Suprapubic skin (tissue), 3 donors: ENCODE measurements at regions not wholly inside any gene's neighbourhood (a gene's known extent, or its start where the extent isn't known, plus 50 kb on each side); places are given as distances from the start of the nearest gene placed in this dataset.

Source experiments
- POLR2A ChIP-seq, 2 donors: fragments of 450-650 bp; IDR thresholded peaks; one replicate each; pipeline ENCODE4 v1.6.1; 2017; ENCODE audit warnings: antibody characterized with exemption in 2 of 2, mild to moderate bottlenecking in 2 of 2, moderate library complexity in 2 of 2
- TF ChIP-seq, protein P1 (sequence below), 2 donors: fragments of 200-600 bp in 1 of 2; fragments of 450-650 bp in 1 of 2; sonication (generic) in 1 of 2; IDR thresholded peaks; one replicate each; pipeline ENCODE4 v1.5.1; 2016 to 2019; ENCODE audit warnings: antibody characterized with exemption in 2 of 2, mild to moderate bottlenecking in 1 of 2, moderate library complexity in 1 of 2

- no peak for TF ChIP-seq POLR2A (IDR thresholded peaks at IDR 0.05)
- TF ChIP-seq, protein P1, sequence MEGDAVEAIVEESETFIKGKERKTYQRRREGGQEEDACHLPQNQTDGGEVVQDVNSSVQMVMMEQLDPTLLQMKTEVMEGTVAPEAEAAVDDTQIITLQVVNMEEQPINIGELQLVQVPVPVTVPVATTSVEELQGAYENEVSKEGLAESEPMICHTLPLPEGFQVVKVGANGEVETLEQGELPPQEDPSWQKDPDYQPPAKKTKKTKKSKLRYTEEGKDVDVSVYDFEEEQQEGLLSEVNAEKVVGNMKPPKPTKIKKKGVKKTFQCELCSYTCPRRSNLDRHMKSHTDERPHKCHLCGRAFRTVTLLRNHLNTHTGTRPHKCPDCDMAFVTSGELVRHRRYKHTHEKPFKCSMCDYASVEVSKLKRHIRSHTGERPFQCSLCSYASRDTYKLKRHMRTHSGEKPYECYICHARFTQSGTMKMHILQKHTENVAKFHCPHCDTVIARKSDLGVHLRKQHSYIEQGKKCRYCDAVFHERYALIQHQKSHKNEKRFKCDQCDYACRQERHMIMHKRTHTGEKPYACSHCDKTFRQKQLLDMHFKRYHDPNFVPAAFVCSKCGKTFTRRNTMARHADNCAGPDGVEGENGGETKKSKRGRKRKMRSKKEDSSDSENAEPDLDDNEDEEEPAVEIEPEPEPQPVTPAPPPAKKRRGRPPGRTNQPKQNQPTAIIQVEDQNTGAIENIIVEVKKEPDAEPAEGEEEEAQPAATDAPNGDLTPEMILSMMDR (IDR thresholded peaks at IDR 0.05): no peak
These were observed 210.4 kb upstream of the KCNG1 start for GRCh38 chr20:51233345-51233744.
